GM23338 (cell line): ENCODE measurements at regions not wholly inside any gene's neighbourhood (a gene's known extent, or its start where the extent isn't known, plus 50 kb on each side); places are given as distances from the start of the nearest gene placed in this dataset.

Source experiments
- ATAC-seq: fragments of 200-7000 bp; cut with Tn5 transposase; 3 replicates; pipeline ENCODE4 v1.9.1; 2020
- DNase-seq: peaks from one replicate; pipeline ENCODE4 v3.0.0-alpha.2; 2015; ENCODE audit warnings: low spot score
- H2AFZ ChIP-seq: fragments of 200-600 bp; sonication (generic); 2 replicates; pipeline ENCODE4 v1.8.0; 2016; ENCODE audit warnings: antibody characterized with exemption, mild to moderate bottlenecking, moderate library complexity
- H3F3A ChIP-seq: fragments of 200-600 bp; sonication (generic); replicated peaks from 2 replicates; pipeline ENCODE4 v1.8.0; 2017; ENCODE audit warnings: antibody characterized with exemption, mixed run types, low read depth
- H3K27ac ChIP-seq: fragments of 200-600 bp; sonication (generic); 2 replicates; pipeline ENCODE4 v1.6.1; 2016; ENCODE audit warnings: low read depth
- H3K27me3 ChIP-seq: fragments of 200-600 bp; sonication (generic); 2 replicates; pipeline ENCODE4 v1.8.0; 2016; ENCODE audit warnings: mild to moderate bottlenecking, mixed run types, moderate library complexity; ENCODE audit not compliant: insufficient read depth
- H3K36me3 ChIP-seq: fragments of 200-600 bp; sonication (generic); 2 replicates; pipeline ENCODE4 v1.8.0; 2016; ENCODE audit warnings: mild to moderate bottlenecking; ENCODE audit not compliant: insufficient read depth
- H3K4me1 ChIP-seq: fragments of 200-600 bp; sonication (generic); 2 replicates; pipeline ENCODE4 v1.8.0; 2016; ENCODE audit warnings: mild to moderate bottlenecking, moderate library complexity; ENCODE audit not compliant: insufficient read depth
- H3K4me2 ChIP-seq: fragments of 200-600 bp; sonication (generic); 2 replicates; pipeline ENCODE4 v1.7.1; 2017; ENCODE audit warnings: mixed run types
- H3K4me3 ChIP-seq: fragments of 200-600 bp; sonication (generic); 2 replicates; pipeline ENCODE4 v1.6.1; 2016; ENCODE audit warnings: mixed run types
- H3K79me2 ChIP-seq: fragments of 200-600 bp; sonication (generic); replicated peaks from 2 replicates; pipeline ENCODE4 v1.8.0; 2017; ENCODE audit warnings: mild to moderate bottlenecking; ENCODE audit not compliant: insufficient read depth
- H3K9me2 ChIP-seq: fragments of 200-600 bp; sonication (generic); 2 replicates; pipeline ENCODE4 v1.8.0; 2017; ENCODE audit not compliant: insufficient read depth
- H4K20me1 ChIP-seq: fragments of 200-600 bp; sonication (generic); replicated peaks from 2 replicates; pipeline ENCODE4 v1.8.0; 2017; ENCODE audit warnings: mild to moderate bottlenecking; ENCODE audit not compliant: insufficient read depth
- H3K27ac Mint-ChIP-seq: 2 replicates; pipeline ENCODE4 v1.8.0; 2020; ENCODE audit warnings: inconsistent platforms, mild to moderate bottlenecking, moderate library complexity, mixed read lengths
- H3K27me3 Mint-ChIP-seq: 3 replicates; pipeline ENCODE4 v1.8.0; 2022; ENCODE audit warnings: low read depth, mild to moderate bottlenecking, moderate library complexity, mixed read lengths, inconsistent platforms; ENCODE audit not compliant: insufficient read depth, poor library complexity
- H3K36me3 Mint-ChIP-seq: 3 replicates; pipeline ENCODE4 v1.8.0; 2021; ENCODE audit warnings: low read depth, mild to moderate bottlenecking, inconsistent platforms, moderate library complexity, mixed read lengths
- H3K4me1 Mint-ChIP-seq: 3 replicates; pipeline ENCODE4 v1.8.0; 2020; ENCODE audit warnings: mild to moderate bottlenecking, inconsistent platforms, mixed read lengths
- H3K4me3 Mint-ChIP-seq: 3 replicates; pipeline ENCODE4 v1.8.0; 2021; ENCODE audit warnings: moderate library complexity, mild to moderate bottlenecking, inconsistent platforms, mixed read lengths
- H3K9me3 Mint-ChIP-seq: 3 replicates; pipeline ENCODE4 v1.8.0; 2020; ENCODE audit warnings: moderate library complexity, mild to moderate bottlenecking, inconsistent platforms, mixed read lengths
- CREB1 ChIP-seq: fragments of 250-450 bp; sonication (Bioruptor Pico); IDR thresholded peaks from 2 replicates; pipeline ENCODE4 v1.5.0; 2020; ENCODE audit warnings: low read depth, mild to moderate bottlenecking, moderate library complexity
- CTCF ChIP-seq, 2 experiments: fragments of 200-600 bp in 1 of 2; sonication (generic) in 1 of 2; conservative IDR thresholded peaks; 2 replicates each; pipeline versions ENCODE4 v1.5.1 to v1.6.1; 2016 to 2017; ENCODE audit warnings: antibody characterized with exemption in 2 of 2, low read depth in 2 of 2, mild to moderate bottlenecking in 2 of 2, moderate library complexity in 1 of 2
- ETS1 ChIP-seq: IDR thresholded peaks from 2 replicates; pipeline ENCODE4 v1.6.1; 2016; ENCODE audit warnings: antibody characterized with exemption
- EZH2 ChIP-seq: fragments of 200-600 bp; sonication (generic); IDR thresholded peaks from one replicate; pipeline ENCODE4 v1.8.0; 2017; ENCODE audit warnings: antibody characterized with exemption, mild to moderate bottlenecking, low read depth; ENCODE audit not compliant: unreplicated experiment
- EZH2phosphoT487 ChIP-seq: fragments of 200-600 bp; sonication (generic); IDR thresholded peaks from one replicate; pipeline ENCODE4 v1.8.1; 2018; ENCODE audit warnings: antibody characterized with exemption; ENCODE audit not compliant: unreplicated experiment
- JUNB ChIP-seq: IDR thresholded peaks from one replicate; pipeline ENCODE4 v1.6.1; 2016; ENCODE audit warnings: antibody characterized with exemption; ENCODE audit not compliant: unreplicated experiment
- NANOG ChIP-seq: IDR thresholded peaks from 2 replicates; pipeline ENCODE4 v1.6.1; 2016; ENCODE audit warnings: antibody characterized with exemption, borderline replicate concordance
- POLR2AphosphoS5 ChIP-seq: IDR thresholded peaks from 2 replicates; pipeline ENCODE4 v1.6.1; 2016; ENCODE audit warnings: antibody characterized with exemption, low read depth
- REST ChIP-seq: IDR thresholded peaks from one replicate; pipeline ENCODE4 v1.6.1; 2018; ENCODE audit warnings: antibody characterized with exemption; ENCODE audit not compliant: unreplicated experiment
- STAT1 ChIP-seq: IDR thresholded peaks from one replicate; pipeline ENCODE4 v1.6.1; 2016; ENCODE audit warnings: antibody characterized with exemption; ENCODE audit not compliant: unreplicated experiment
- ZNF114 ChIP-seq: fragments of 250-450 bp; sonication (Bioruptor Pico); IDR thresholded peaks from 2 replicates; pipeline ENCODE4 v1.5.0; 2020; ENCODE audit warnings: mild to moderate bottlenecking, moderate library complexity
- ZNF331 ChIP-seq: fragments of 250-450 bp; sonication (Bioruptor Pico); IDR thresholded peaks from 2 replicates; pipeline ENCODE4 v1.5.0; 2020; ENCODE audit warnings: low read depth, mild to moderate bottlenecking, moderate library complexity
- ZNF462 ChIP-seq: fragments of 250-450 bp; sonication (Bioruptor Pico); IDR thresholded peaks from 2 replicates; pipeline ENCODE4 v1.5.0; 2020; ENCODE audit warnings: mild to moderate bottlenecking, moderate library complexity

- Mint-ChIP-seq H3K4me1 (no peaks in the 10 kb centered on the region), H3K27ac (no peak overlapping the region), H3K36me3 (no peaks in the 10 kb centered on the region), H3K9me3 (no peaks in the 10 kb centered on the region), H3K4me3 (no peak overlapping the region), H3K27me3 (no peaks in the 10 kb centered on the region)
- peak overlapping the region; percentile 4; the same call in 1 of the 2 replicates for H2AFZ ChIP-seq
- H3K4me2 ChIP-seq = no peak overlapping the region
- H4K20me1 ChIP-seq = no peaks in the 10 kb centered on the region
- H3K9me2 ChIP-seq = no peaks in the 10 kb centered on the region
- H3K4me3 ChIP-seq = no peak overlapping the region
- no peak for DNase-seq
- H3K27me3 ChIP-seq = no peaks in the 10 kb centered on the region
- ATAC-seq = no peak
- no peak overlapping the region for H3K27ac ChIP-seq
- TF ChIP-seq JUNB (no peak), STAT1 (no peak), EZH2 (no peak), POLR2AphosphoS5 (no peak), CTCF (conservative IDR thresholded peaks at IDR 0.05; ENCODE audit: low read depth in 2 of 2) (no peak), ETS1 (no peak), ZNF114 (CRISPR knock-in tag) (no peak), ZNF462 (no peak), NANOG (no peak), CREB1 (CRISPR knock-in tag) (no peak), EZH2phosphoT487 (no peak), REST (no peak), ZNF331 (CRISPR knock-in tag) (no peak)
- H3F3A ChIP-seq = no peaks in the 10 kb centered on the region
- no peaks in the 10 kb centered on the region for H3K79me2 ChIP-seq
- no peaks in the 10 kb centered on the region for H3K36me3 ChIP-seq
- no peaks in the 10 kb centered on the region for H3K4me1 ChIP-seq
Observed at GRCh38 chr10:52645187-52645758, 127.3 kb downstream of the MBL2 start.
